H9 (cell line): ENCODE measurements at regions not wholly inside any gene's neighbourhood (a gene's known extent, or its start where the extent isn't known, plus 50 kb on each side); places are given as distances from the start of the nearest gene placed in this dataset.
"Not testable (repeated sequence)": the region's sequence is repeated elsewhere in the genome, so short reads cannot be mapped to it uniquely, and the experiment has no call there.

ENCODE experiments used
- DNase-seq: peaks from one replicate; pipeline ENCODE4 v3.0.0-alpha.2; 2017
- H2AFZ ChIP-seq: one replicate; pipeline ENCODE4 v1.6.1; 2013; ENCODE audit warnings: mild to moderate bottlenecking, low read length, control low read depth, moderate library complexity
- H2AK5ac ChIP-seq: 2 replicates; pipeline ENCODE4 v1.6.1; 2013; ENCODE audit warnings: low read length, control low read depth, mixed read lengths; ENCODE audit not compliant: insufficient read length
- H2BK120ac ChIP-seq: one replicate; pipeline ENCODE4 v1.6.1; 2013; ENCODE audit warnings: low read depth, mild to moderate bottlenecking, low read length, control low read depth, inconsistent platforms; ENCODE audit not compliant: poor library complexity, severe bottlenecking
- H2BK12ac ChIP-seq: 2 replicates; pipeline ENCODE4 v1.6.1; 2013; ENCODE audit warnings: low read length, control low read depth, mixed read lengths, low read depth; ENCODE audit not compliant: insufficient read length
- H2BK15ac ChIP-seq: 2 replicates; pipeline ENCODE4 v1.6.1; 2013; ENCODE audit warnings: low read depth, low read length, control low read depth
- H2BK20ac ChIP-seq: one replicate; pipeline ENCODE4 v1.6.1; 2013; ENCODE audit warnings: low read depth, mild to moderate bottlenecking, low read length, control low read depth, inconsistent platforms; ENCODE audit not compliant: poor library complexity, severe bottlenecking
- H2BK5ac ChIP-seq: 2 replicates; pipeline ENCODE4 v1.6.1; 2013; ENCODE audit warnings: low read length, control low read depth, mixed read lengths; ENCODE audit not compliant: insufficient read length
- H3K14ac ChIP-seq: 2 replicates; pipeline ENCODE4 v1.6.1; 2013; ENCODE audit warnings: low read length, control low read depth; ENCODE audit not compliant: insufficient read depth
- H3K18ac ChIP-seq: 2 replicates; pipeline ENCODE4 v1.6.1; 2013; ENCODE audit warnings: low read depth, mild to moderate bottlenecking, mixed read lengths, low read length, control low read depth; ENCODE audit not compliant: insufficient read length
- H3K23ac ChIP-seq: 2 replicates; pipeline ENCODE4 v1.6.1; 2013; ENCODE audit warnings: low read length, control low read depth, mixed read lengths, low read depth; ENCODE audit not compliant: insufficient read length
- H3K23me2 ChIP-seq: 2 replicates; pipeline ENCODE4 v1.6.1; 2013; ENCODE audit warnings: low read depth, mild to moderate bottlenecking, mixed read lengths, low read length, control low read depth; ENCODE audit not compliant: insufficient read length, poor library complexity, severe bottlenecking
- H3K27ac ChIP-seq: 2 replicates; pipeline ENCODE4 v1.5.1; 2013; ENCODE audit warnings: low read length, control low read depth, mixed read lengths, low read depth; ENCODE audit not compliant: insufficient read length
- H3K27me3 ChIP-seq: 2 replicates; pipeline ENCODE4 v1.6.1; 2013; ENCODE audit warnings: low read length, control low read depth, inconsistent platforms; ENCODE audit not compliant: insufficient read depth
- H3K4ac ChIP-seq: 2 replicates; pipeline ENCODE4 v1.6.1; 2013; ENCODE audit warnings: low read depth, mild to moderate bottlenecking, control low read depth, inconsistent platforms, low read length, moderate library complexity
- H3K4me1 ChIP-seq: 2 replicates; pipeline ENCODE4 v1.6.1; 2013; ENCODE audit warnings: low read length, control low read depth, inconsistent platforms; ENCODE audit not compliant: insufficient read depth
- H3K4me2 ChIP-seq: 2 replicates; pipeline ENCODE4 v1.6.1; 2013; ENCODE audit warnings: low read length, control low read depth, mixed read lengths; ENCODE audit not compliant: insufficient read length, insufficient read depth
- H3K56ac ChIP-seq: 2 replicates; pipeline ENCODE4 v1.6.1; 2013; ENCODE audit warnings: low read depth, mild to moderate bottlenecking, mixed read lengths, low read length, control low read depth; ENCODE audit not compliant: insufficient read length
- H3K79me1 ChIP-seq: 2 replicates; pipeline ENCODE4 v1.6.1; 2013; ENCODE audit warnings: low read depth, mild to moderate bottlenecking, moderate library complexity, low read length, control low read depth, inconsistent platforms; ENCODE audit not compliant: insufficient read depth, poor library complexity, severe bottlenecking
- H3K79me2 ChIP-seq: 2 replicates; pipeline ENCODE4 v1.6.1; 2013; ENCODE audit warnings: low read length, control low read depth, inconsistent platforms; ENCODE audit not compliant: insufficient read depth
- H3K9ac ChIP-seq: 2 replicates; pipeline ENCODE4 v1.6.1; 2013; ENCODE audit warnings: low read length, control low read depth, mixed read lengths; ENCODE audit not compliant: insufficient read length; ENCODE audit errors: extremely low read depth
- H3K9me3 ChIP-seq: one replicate; pipeline ENCODE4 v1.6.1; 2013; ENCODE audit warnings: low read depth, low read length, inconsistent platforms; ENCODE audit not compliant: control insufficient read depth
- H3T11ph ChIP-seq: one replicate; pipeline ENCODE4 v1.6.1; 2013; ENCODE audit warnings: mild to moderate bottlenecking, low read length, control low read depth, inconsistent platforms
- H4K20me1 ChIP-seq: one replicate; pipeline ENCODE4 v1.6.1; 2013; ENCODE audit not compliant: control insufficient read depth, insufficient read length, insufficient read depth
- H4K5ac ChIP-seq: 2 replicates; pipeline ENCODE4 v1.6.1; 2013; ENCODE audit warnings: low read depth, mild to moderate bottlenecking, mixed read lengths, low read length, control low read depth; ENCODE audit not compliant: insufficient read length
- H4K8ac ChIP-seq: replicated peaks from 2 replicates; pipeline ENCODE4 v1.6.1; 2013; ENCODE audit warnings: low read length, control low read depth, mixed read lengths, low read depth; ENCODE audit not compliant: insufficient read length
- H4K91ac ChIP-seq: 2 replicates; pipeline ENCODE4 v1.6.1; 2013; ENCODE audit warnings: low read depth, mild to moderate bottlenecking, moderate library complexity, mixed read lengths, low read length, control low read depth; ENCODE audit not compliant: insufficient read length
- H3K27ac Mint-ChIP-seq, 3 experiments: 2 replicates in 2 of 3; 3 replicates in 1 of 3; pipeline ENCODE4 v1.8.0; 2020 to 2021; ENCODE audit warnings: mixed read lengths in 3 of 3, mild to moderate bottlenecking in 1 of 3, moderate library complexity in 1 of 3
- H3K27me3 Mint-ChIP-seq: 2 replicates; pipeline ENCODE4 v1.8.0; 2021; ENCODE audit warnings: low read depth, mild to moderate bottlenecking, moderate library complexity, mixed read lengths
- H3K36me3 Mint-ChIP-seq, 3 experiments: 2 replicates in 2 of 3; 3 replicates in 1 of 3; pipeline ENCODE4 v1.8.0; 2020 to 2021; ENCODE audit warnings: low read depth in 3 of 3, mixed read lengths in 3 of 3; ENCODE audit not compliant: insufficient read depth in 1 of 3
- H3K4me1 Mint-ChIP-seq, 2 experiments: 2 replicates each; pipeline ENCODE4 v1.8.0; 2020; ENCODE audit warnings: mixed read lengths in 2 of 2
- H3K4me3 Mint-ChIP-seq, 2 experiments: 2 replicates in 1 of 2; 3 replicates in 1 of 2; pipeline ENCODE4 v1.8.0; 2020 to 2021; ENCODE audit warnings: mild to moderate bottlenecking in 2 of 2, mixed read lengths in 2 of 2, moderate library complexity in 1 of 2
- H3K9me3 Mint-ChIP-seq, 2 experiments: 2 replicates in 1 of 2; 3 replicates in 1 of 2; pipeline ENCODE4 v1.8.0; 2020; ENCODE audit warnings: mild to moderate bottlenecking in 2 of 2, mixed read lengths in 2 of 2, moderate library complexity in 1 of 2
- CTCF ChIP-seq: fragments of 200-600 bp; sonication (generic); conservative IDR thresholded peaks from 3 replicates; pipeline ENCODE4 v1.8.0; 2021; ENCODE audit warnings: antibody characterized with exemption, mild to moderate bottlenecking
- WGBS: extraction: QIAGEN DNeasy Blood & Tissue Kit; methylation state at CpG from one replicate; pipeline ENCODE4 v1.1.7; 2013; ENCODE audit warnings: missing lambda C conversion rate, low lambda C conversion rate, mixed read lengths; ENCODE audit not compliant: insufficient read length; ENCODE audit errors: extremely low coverage; 5-methylcytosine and 5-hydroxymethylcytosine counted together

GRCh38 chr13:80677227-80677626 lies 336.3 kb upstream of the SPRY2 start:
- Histone ChIP-seq H3K9me3 (no peaks in the 10 kb centered on the region), H2BK20ac (no peak overlapping the region), H4K20me1 (no peaks in the 10 kb centered on the region), H3K79me1 (no peaks in the 10 kb centered on the region), H3K4ac (no peak overlapping the region), H3K18ac (no peak overlapping the region), H3K79me2 (no peaks in the 10 kb centered on the region), H3K14ac (no peak overlapping the region), H4K91ac (no peak overlapping the region), H4K8ac (no peak overlapping the region), H3K23me2 (no peaks in the 10 kb centered on the region), H2BK5ac (no peak overlapping the region), H3K27ac (no peak overlapping the region), H3K56ac (no peak overlapping the region), H2BK120ac (no peak overlapping the region), H3K23ac (no peak overlapping the region), H2AFZ (no peak overlapping the region), H4K5ac (no peak overlapping the region), H2BK12ac (no peak overlapping the region), H3K9ac (no peak overlapping the region), H2AK5ac (no peak overlapping the region), H3K4me2 (no peak overlapping the region), H3K4me1 (no peaks in the 10 kb centered on the region), H2BK15ac (no peak overlapping the region), H3T11ph (no peak overlapping the region), H3K27me3 (no peaks in the 10 kb centered on the region)
- H3K4me3 Mint-ChIP-seq: no peak overlapping the region
- H3K36me3 Mint-ChIP-seq: peaks cover 4 to 23% (median 5%) of the 10 kb centered on the region in 3 experiments
- peaks cover 25 to 26% of the 10 kb centered on the region in 2 experiments for H3K9me3 Mint-ChIP-seq
- WGBS: no CpG with 5 or more reads among the region's 2 CpGs
- no peak for TF ChIP-seq CTCF
- no peak overlapping the region for H3K27ac Mint-ChIP-seq
- no peak for DNase-seq
- no peaks in the 10 kb centered on the region for H3K4me1 Mint-ChIP-seq
- H3K27me3 Mint-ChIP-seq: no peaks in the 10 kb centered on the region

- H4K20me1 ChIP-seq, H3K27ac ChIP-seq, H3K4me3 Mint-ChIP-seq, H3K27me3 ChIP-seq, H3K4me1 ChIP-seq, H3K27ac Mint-ChIP-seq, H2BK120ac ChIP-seq, H4K8ac ChIP-seq, H3K79me2 ChIP-seq, H3K79me1 ChIP-seq, H2AK5ac ChIP-seq, H2BK20ac ChIP-seq, H2BK15ac ChIP-seq, H3K23me2 ChIP-seq, H4K5ac ChIP-seq, H3K4me2 ChIP-seq, H3K14ac ChIP-seq, DNase-seq, H2BK12ac ChIP-seq, H3K18ac ChIP-seq, H3K56ac ChIP-seq, H3K4ac ChIP-seq, H3K23ac ChIP-seq, H3K9me3 ChIP-seq, H2AFZ ChIP-seq, H4K91ac ChIP-seq, H3K27me3 Mint-ChIP-seq, H2BK5ac ChIP-seq, H3T11ph ChIP-seq, H3K4me1 Mint-ChIP-seq, H3K9ac ChIP-seq: not testable (repeated sequence)
- Mint-ChIP-seq H3K9me3 (peaks cover 26 to 34% of the 10 kb centered on the region in 2 experiments), H3K36me3 (peaks cover 4 to 23% (median 10%) of the 10 kb centered on the region in 3 experiments)
- WGBS: no CpG with 5 or more reads among the region's 2 CpGs
Observed at GRCh38 chr13:80675442-80675841, 334.5 kb upstream of the SPRY2 start.
